ENCODE measurements at regions not wholly inside any gene's neighbourhood (a gene's known extent, or its start where the extent isn't known, plus 50 kb on each side); places are given as distances from the start of the nearest gene placed in this dataset.
"Not testable (repeated sequence)": the region's sequence is repeated elsewhere in the genome, so short reads cannot be mapped to it uniquely, and the experiment has no call there.

- H3K4me1 ChIP-seq (ENCODE audit: insufficient read depth), result peaks cover 19% of the 10 kb centered on the region
- H3K9me3 ChIP-seq (ENCODE audit: low read depth), result no peaks in the 10 kb centered on the region
- in situ Hi-C loops (cut with MboI), result no loop called here
- TF ChIP-seq EZH2 (IDR thresholded peaks at IDR 0.05; ENCODE audit: insufficient read depth, poor library complexity, severe bottlenecking) (no peak), EZH2phosphoT487 (IDR thresholded peaks at IDR 0.05; ENCODE audit: insufficient read depth, low read depth) (no peak)
- H4K20me1 ChIP-seq (ENCODE audit: insufficient read depth), result no peaks in the 10 kb centered on the region
- H3F3A ChIP-seq (ENCODE audit: insufficient read depth), result peaks cover 14% of the 10 kb centered on the region; the same call in 1 of the 2 replicates
- no peak for DNase-seq
- H3K36me3 ChIP-seq (ENCODE audit: low read depth), result no peaks in the 10 kb centered on the region
- no peaks in the 10 kb centered on the region for H3K9me2 ChIP-seq (ENCODE audit: insufficient read depth)
- H3K4me3 ChIP-seq, result no peak overlapping the region
- H3K9ac ChIP-seq, result no peak overlapping the region
- no peak overlapping the region for H3K27ac ChIP-seq
- H3K79me2 ChIP-seq (ENCODE audit: insufficient read depth), result no peaks in the 10 kb centered on the region
- H2AFZ ChIP-seq, result no peak overlapping the region
- H3K27me3 ChIP-seq (replicated peaks; ENCODE audit: insufficient read depth), result no peaks in the 10 kb centered on the region
- no peak overlapping the region for H3K4me2 ChIP-seq (ENCODE audit: unreplicated experiment)
- 93 to 95% methylated on average over 2 of the region's 2 CpGs for WGBS, 2 experiments (ENCODE audit: low coverage in 1 of 2, low lambda C conversion rate in 2 of 2, missing lambda C conversion rate in 2 of 2)
These were observed 78.4 kb upstream of the SPOPL start for GRCh38 chr2:138423198-138423597.

GRCh38 chr2:138423745-138424144 lies 77.8 kb upstream of the SPOPL start:
- H3K79me2 ChIP-seq (ENCODE audit: insufficient read depth), result no peaks in the 10 kb centered on the region
- H3F3A ChIP-seq (ENCODE audit: insufficient read depth), result peaks cover 14% of the 10 kb centered on the region; the same call in 1 of the 2 replicates
- H3K27ac ChIP-seq, result no peak overlapping the region
- H3K36me3 ChIP-seq (ENCODE audit: low read depth), result no peaks in the 10 kb centered on the region
- no peak for TF ChIP-seq EZH2phosphoT487 (IDR thresholded peaks at IDR 0.05; ENCODE audit: insufficient read depth, low read depth)
- TF ChIP-seq EZH2 (IDR thresholded peaks at IDR 0.05; ENCODE audit: insufficient read depth, poor library complexity, severe bottlenecking), result no peak
- H4K20me1 ChIP-seq (ENCODE audit: insufficient read depth), result no peaks in the 10 kb centered on the region
- in situ Hi-C loops (cut with MboI), result no loop called here
- H3K9ac ChIP-seq, result no peak overlapping the region
- no peaks in the 10 kb centered on the region for H3K9me2 ChIP-seq (ENCODE audit: insufficient read depth)
- no peaks in the 10 kb centered on the region for H3K27me3 ChIP-seq (replicated peaks; ENCODE audit: insufficient read depth)
- no peak overlapping the region for H3K4me3 ChIP-seq
- WGBS, 2 experiments (ENCODE audit: low coverage in 1 of 2, low lambda C conversion rate in 2 of 2, missing lambda C conversion rate in 2 of 2), result 96 to 97% methylated on average over 1 of the region's 1 CpG
- no peaks in the 10 kb centered on the region for H3K9me3 ChIP-seq (ENCODE audit: low read depth)
- H2AFZ ChIP-seq, result no peak overlapping the region
- DNase-seq, result no peak
- H3K4me2 ChIP-seq (ENCODE audit: unreplicated experiment), result no peak overlapping the region
- peaks cover 19% of the 10 kb centered on the region for H3K4me1 ChIP-seq (ENCODE audit: insufficient read depth)

- in situ Hi-C loops (cut with MboI), result no loop called here
- no peak for DNase-seq
- 93% methylated on average over 4 of the region's 4 CpGs for WGBS, 2 experiments (ENCODE audit: low coverage in 1 of 2, low lambda C conversion rate in 2 of 2, missing lambda C conversion rate in 2 of 2)
- TF ChIP-seq EZH2 (IDR thresholded peaks at IDR 0.05; ENCODE audit: insufficient read depth, poor library complexity, severe bottlenecking) (no peak), EZH2phosphoT487 (IDR thresholded peaks at IDR 0.05; ENCODE audit: insufficient read depth, low read depth) (no peak)
- no peak overlapping the region for H3K9ac ChIP-seq
- no peaks in the 10 kb centered on the region for H3K79me2 ChIP-seq (ENCODE audit: insufficient read depth)
- no peak overlapping the region for H3K4me2 ChIP-seq (ENCODE audit: unreplicated experiment)
- H2AFZ ChIP-seq, result no peak overlapping the region
- no peaks in the 10 kb centered on the region for H3K27me3 ChIP-seq (replicated peaks; ENCODE audit: insufficient read depth)
- no peak overlapping the region for H3K27ac ChIP-seq
- no peaks in the 10 kb centered on the region for H3K9me2 ChIP-seq (ENCODE audit: insufficient read depth)
- no peaks in the 10 kb centered on the region for H4K20me1 ChIP-seq (ENCODE audit: insufficient read depth)
- peaks cover 19% of the 10 kb centered on the region for H3K4me1 ChIP-seq (ENCODE audit: insufficient read depth)
- H3K9me3 ChIP-seq (ENCODE audit: low read depth), result no peaks in the 10 kb centered on the region
- H3K4me3 ChIP-seq, result no peak overlapping the region
- H3F3A ChIP-seq (ENCODE audit: insufficient read depth), result peaks cover 14% of the 10 kb centered on the region; the same call in 1 of the 2 replicates
- no peaks in the 10 kb centered on the region for H3K36me3 ChIP-seq (ENCODE audit: low read depth)
These were observed 77.0 kb upstream of the SPOPL start for GRCh38 chr2:138424436-138425140.

DNA sequence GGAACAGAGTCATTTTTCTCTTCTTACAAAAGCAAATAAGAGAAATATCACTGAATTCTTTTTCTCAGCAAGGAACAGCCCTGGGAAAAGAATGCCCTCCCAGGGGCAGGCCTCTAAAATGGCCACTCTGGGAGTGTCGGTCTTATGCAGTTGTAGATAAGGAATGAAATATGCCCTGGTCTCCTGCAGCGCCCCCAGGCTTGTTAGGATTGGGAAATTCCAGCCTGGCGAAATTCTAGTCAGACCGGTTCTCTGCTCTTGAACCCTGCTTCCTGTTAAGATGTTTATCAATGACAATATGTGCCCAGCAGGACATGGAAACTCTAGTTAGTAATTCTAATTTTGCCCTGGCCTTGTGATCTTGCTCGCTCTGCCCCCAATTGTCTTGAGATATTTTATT lies 75.5 kb upstream of the SPOPL start:
- H3K27ac ChIP-seq; H3F3A ChIP-seq (ENCODE audit: insufficient read depth); DNase-seq; H3K9ac ChIP-seq; H3K4me3 ChIP-seq; H3K4me2 ChIP-seq (ENCODE audit: unreplicated experiment); H3K9me2 ChIP-seq (ENCODE audit: insufficient read depth); H3K79me2 ChIP-seq (ENCODE audit: insufficient read depth); in situ Hi-C loops (cut with MboI); H4K20me1 ChIP-seq (ENCODE audit: insufficient read depth); H3K36me3 ChIP-seq (ENCODE audit: low read depth); H3K9me3 ChIP-seq (ENCODE audit: low read depth); H2AFZ ChIP-seq; H3K27me3 ChIP-seq (replicated peaks; ENCODE audit: insufficient read depth): not testable (repeated sequence)
- H3K4me1 ChIP-seq (ENCODE audit: insufficient read depth), result peaks cover 16% of the 10 kb centered on the region
- WGBS, 2 experiments (ENCODE audit: low coverage in 1 of 2, low lambda C conversion rate in 2 of 2, missing lambda C conversion rate in 2 of 2), result 75 to 82% methylated on average over 5 of the region's 5 CpGs

All from GM23248 (cell line).